ENCODE measurements at regions not wholly inside any gene's neighbourhood (a gene's known extent, or its start where the extent isn't known, plus 50 kb on each side); places are given as distances from the start of the nearest gene placed in this dataset.

DNA sequence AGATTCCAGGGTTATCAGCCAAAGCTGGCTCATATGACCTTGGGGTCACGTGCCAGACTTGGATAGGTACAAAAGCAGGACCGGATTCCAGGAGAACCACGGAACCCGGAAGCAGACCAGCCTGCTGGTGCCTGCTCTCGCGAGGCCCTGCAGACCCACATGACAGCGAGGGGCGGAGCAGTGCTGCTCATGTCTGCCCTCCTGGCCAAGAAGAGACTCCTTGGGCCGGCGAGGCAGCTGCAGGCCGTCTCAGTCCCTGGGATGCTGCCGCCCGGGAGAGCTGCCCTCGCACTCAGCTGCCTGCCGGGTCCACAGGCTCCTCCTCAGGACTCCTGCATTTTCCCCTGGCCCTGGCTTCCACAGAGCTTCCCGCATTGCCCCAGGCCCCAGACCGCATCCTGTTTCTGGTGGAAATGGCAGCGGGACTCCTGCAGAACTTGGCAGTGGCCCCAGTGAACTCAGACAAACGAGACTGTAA lies 739.5 kb downstream of the SOCS6 start:
- Mint-ChIP-seq H3K27me3 (ENCODE audit: insufficient read depth, unreplicated experiment) (no peaks in the 10 kb centered on the region), H3K27ac (ENCODE audit: low read depth, unreplicated experiment) (no peak overlapping the region), H3K9me3 (ENCODE audit: unreplicated experiment) (peaks cover 8% of the 10 kb centered on the region), H3K4me1 (ENCODE audit: insufficient read depth, unreplicated experiment) (no peaks in the 10 kb centered on the region), H3K36me3 (ENCODE audit: insufficient read depth, unreplicated experiment) (no peaks in the 10 kb centered on the region), H3K4me3 (ENCODE audit: unreplicated experiment) (no peak overlapping the region)
- TF ChIP-seq, protein P1, sequence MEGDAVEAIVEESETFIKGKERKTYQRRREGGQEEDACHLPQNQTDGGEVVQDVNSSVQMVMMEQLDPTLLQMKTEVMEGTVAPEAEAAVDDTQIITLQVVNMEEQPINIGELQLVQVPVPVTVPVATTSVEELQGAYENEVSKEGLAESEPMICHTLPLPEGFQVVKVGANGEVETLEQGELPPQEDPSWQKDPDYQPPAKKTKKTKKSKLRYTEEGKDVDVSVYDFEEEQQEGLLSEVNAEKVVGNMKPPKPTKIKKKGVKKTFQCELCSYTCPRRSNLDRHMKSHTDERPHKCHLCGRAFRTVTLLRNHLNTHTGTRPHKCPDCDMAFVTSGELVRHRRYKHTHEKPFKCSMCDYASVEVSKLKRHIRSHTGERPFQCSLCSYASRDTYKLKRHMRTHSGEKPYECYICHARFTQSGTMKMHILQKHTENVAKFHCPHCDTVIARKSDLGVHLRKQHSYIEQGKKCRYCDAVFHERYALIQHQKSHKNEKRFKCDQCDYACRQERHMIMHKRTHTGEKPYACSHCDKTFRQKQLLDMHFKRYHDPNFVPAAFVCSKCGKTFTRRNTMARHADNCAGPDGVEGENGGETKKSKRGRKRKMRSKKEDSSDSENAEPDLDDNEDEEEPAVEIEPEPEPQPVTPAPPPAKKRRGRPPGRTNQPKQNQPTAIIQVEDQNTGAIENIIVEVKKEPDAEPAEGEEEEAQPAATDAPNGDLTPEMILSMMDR (IDR thresholded peaks at IDR 0.05; ENCODE audit: unreplicated experiment): no peak
- intact Hi-C loops (cut with micrococcal nuclease): no loop called here
- no peak for DNase-seq (ENCODE audit: unreplicated experiment)
- no TSS peak for BruUV-seq (replicated peaks)
- CTCF ChIA-PET: no interaction called here
- POLR2A ChIA-PET: no interaction called here

DNA sequence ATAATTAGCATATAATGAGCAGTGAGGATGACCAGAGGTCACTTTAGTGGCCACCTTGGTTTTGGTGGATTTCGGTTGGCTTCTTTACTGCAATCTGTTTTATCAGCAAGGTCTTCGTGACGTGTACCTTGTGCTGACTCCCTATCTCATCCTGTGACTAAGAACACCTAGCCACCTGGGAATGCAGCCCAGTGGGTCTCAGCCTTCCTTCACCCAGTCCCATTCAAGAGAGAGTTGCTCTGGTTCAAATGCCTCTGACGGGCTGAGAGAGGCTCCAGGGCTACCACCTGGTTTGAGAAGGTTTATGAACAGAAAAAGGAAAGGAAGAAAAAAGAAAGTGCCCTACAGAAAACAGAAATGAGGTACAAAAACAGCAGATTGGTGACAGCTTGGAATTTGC lies 738.7 kb downstream of the SOCS6 start:
- intact Hi-C loops (cut with micrococcal nuclease): no loop called here
- no peaks in the 10 kb centered on the region for H3K36me3 Mint-ChIP-seq (ENCODE audit: insufficient read depth, unreplicated experiment)
- peaks cover 8% of the 10 kb centered on the region for H3K9me3 Mint-ChIP-seq (ENCODE audit: unreplicated experiment)
- TF ChIP-seq, protein P1 (IDR thresholded peaks at IDR 0.05; ENCODE audit: unreplicated experiment): no peak
- DNase-seq (ENCODE audit: unreplicated experiment): no peak
- ChIA-PET CTCF (no interaction called here), POLR2A (no interaction called here)
- H3K4me3 Mint-ChIP-seq (ENCODE audit: unreplicated experiment): no peak overlapping the region
- no peak overlapping the region for H3K27ac Mint-ChIP-seq (ENCODE audit: low read depth, unreplicated experiment)
- BruUV-seq (replicated peaks): no TSS peak
- H3K27me3 Mint-ChIP-seq (ENCODE audit: insufficient read depth, unreplicated experiment): no peaks in the 10 kb centered on the region
- no peaks in the 10 kb centered on the region for H3K4me1 Mint-ChIP-seq (ENCODE audit: insufficient read depth, unreplicated experiment)

DNA sequence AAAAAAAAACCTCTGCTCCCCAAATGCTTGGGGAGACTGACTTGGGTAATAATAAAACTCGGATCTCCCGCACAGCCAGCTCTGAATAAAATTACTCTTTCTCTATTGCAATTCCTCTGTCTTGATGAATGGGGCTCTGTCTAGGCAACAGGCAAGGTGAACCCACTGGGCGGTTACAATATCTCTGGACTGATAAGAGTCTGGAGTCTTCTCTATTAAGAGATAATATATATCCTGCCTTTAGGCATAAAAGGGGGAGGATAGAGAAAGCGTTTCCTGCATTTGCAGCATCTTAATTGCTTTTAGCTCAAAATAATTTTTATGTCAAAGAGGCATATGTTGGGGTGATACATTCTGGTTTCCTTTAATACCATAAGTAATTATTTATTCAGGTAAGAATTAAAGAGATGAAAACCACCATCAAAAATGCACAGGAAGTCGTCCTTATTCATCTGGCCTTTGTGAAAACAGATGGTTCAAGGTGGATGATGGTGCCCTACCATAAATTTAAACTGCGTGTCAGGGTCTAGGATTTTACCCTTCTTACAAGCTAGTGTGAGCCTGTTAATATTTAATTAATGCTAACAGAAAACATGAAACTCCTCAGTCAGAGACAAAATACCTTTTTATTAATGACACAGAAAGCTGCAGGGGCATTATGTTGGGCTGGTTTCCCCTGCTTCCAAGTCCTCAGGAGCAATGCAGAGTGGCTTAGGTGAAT lies 736.8 kb downstream of the SOCS6 start:
- ChIA-PET POLR2A (no interaction called here), CTCF (interaction anchor here (0.5 kb wide), 1 partner anchor 1505 kb away, joined by 3 read pairs; no protein-coding TSS in a partner anchor)
- peaks cover 8% of the 10 kb centered on the region for H3K9me3 Mint-ChIP-seq (ENCODE audit: unreplicated experiment)

DNA sequence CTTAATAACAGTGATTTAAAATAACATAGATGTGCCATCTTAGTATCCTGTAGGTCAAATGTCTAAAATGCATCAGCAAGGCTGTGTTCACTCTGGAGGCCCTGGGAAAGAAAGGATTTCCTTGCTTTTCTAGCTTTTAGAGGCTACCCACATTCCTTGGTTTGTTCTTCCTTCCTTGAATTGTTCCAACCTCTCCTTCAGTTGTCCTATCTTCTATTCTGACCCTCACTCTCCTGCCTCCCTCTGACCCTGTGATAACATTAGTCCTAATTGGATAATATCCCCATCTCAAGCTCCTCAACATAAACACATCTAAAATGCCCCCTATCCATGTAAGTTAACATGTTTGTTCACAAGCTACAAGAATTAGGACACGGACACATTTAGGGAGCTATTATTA lies 733.5 kb downstream of the SOCS6 start:
- ChIA-PET CTCF (no interaction called here), POLR2A (no interaction called here)
- Mint-ChIP-seq H3K9me3 (ENCODE audit: unreplicated experiment) (no peaks in the 10 kb centered on the region), H3K4me3 (ENCODE audit: unreplicated experiment) (no peak overlapping the region), H3K4me1 (ENCODE audit: insufficient read depth, unreplicated experiment) (no peaks in the 10 kb centered on the region), H3K27ac (ENCODE audit: low read depth, unreplicated experiment) (no peak overlapping the region), H3K36me3 (ENCODE audit: insufficient read depth, unreplicated experiment) (no peaks in the 10 kb centered on the region), H3K27me3 (ENCODE audit: insufficient read depth, unreplicated experiment) (no peaks in the 10 kb centered on the region)
- TF ChIP-seq, protein P1 (IDR thresholded peaks at IDR 0.05; ENCODE audit: unreplicated experiment): no peak
- BruUV-seq (replicated peaks): no TSS peak
- no peak for DNase-seq (ENCODE audit: unreplicated experiment)
- intact Hi-C loops (cut with micrococcal nuclease): no loop called here

More for the DNA sequence above, 736.8 kb downstream of the SOCS6 start:
- TF ChIP-seq, protein P1 (IDR thresholded peaks at IDR 0.05; ENCODE audit: unreplicated experiment): no peak
- H3K36me3 Mint-ChIP-seq (ENCODE audit: insufficient read depth, unreplicated experiment): no peaks in the 10 kb centered on the region
- no peaks in the 10 kb centered on the region for H3K4me1 Mint-ChIP-seq (ENCODE audit: insufficient read depth, unreplicated experiment)
- H3K27ac Mint-ChIP-seq (ENCODE audit: low read depth, unreplicated experiment): no peak overlapping the region
- H3K4me3 Mint-ChIP-seq (ENCODE audit: unreplicated experiment): no peak overlapping the region
- no TSS peak for BruUV-seq (replicated peaks)
- H3K27me3 Mint-ChIP-seq (ENCODE audit: insufficient read depth, unreplicated experiment): no peaks in the 10 kb centered on the region
- intact Hi-C loops (cut with micrococcal nuclease): no loop called here
- DNase-seq (ENCODE audit: unreplicated experiment): no peak

Data from MCF 10A (cell line).